Urinary bladder (tissue), 3 donors: ENCODE measurements at regions not wholly inside any gene's neighbourhood (a gene's known extent, or its start where the extent isn't known, plus 50 kb on each side); places are given as distances from the start of the nearest gene placed in this dataset.

ENCODE experiments used
- DNase-seq: peaks from one replicate; pipeline ENCODE4 v3.0.0-alpha.2; 2015; ENCODE audit errors: extremely low spot score
- H3K27ac ChIP-seq: one replicate; pipeline ENCODE4 v1.5.1; 2013; ENCODE audit warnings: low read depth, mild to moderate bottlenecking, moderate library complexity
- H3K36me3 ChIP-seq: one replicate; pipeline ENCODE4 v1.6.1; 2013; ENCODE audit warnings: mild to moderate bottlenecking, moderate library complexity; ENCODE audit not compliant: insufficient read depth
- H3K4me1 ChIP-seq: one replicate; pipeline ENCODE4 v1.6.1; 2013; ENCODE audit warnings: mild to moderate bottlenecking, moderate library complexity; ENCODE audit not compliant: insufficient read depth
- H3K4me3 ChIP-seq: one replicate; pipeline ENCODE4 v1.5.1; 2013; ENCODE audit warnings: low read depth, low read length
- WGBS: extraction: QIAGEN DNeasy Blood & Tissue Kit; methylation state at CpG from one replicate; pipeline ENCODE4 v1.1.7; 2013; 5-methylcytosine and 5-hydroxymethylcytosine counted together
- donor health status: healthy with polysubstance abuse.
- donor health status: healthy.

GRCh38 chr14:97771340-97772045 lies 974.3 kb downstream of the VRK1 start:
- DNase-seq = no peak
- H3K4me3 ChIP-seq = no peak overlapping the region
- no peaks in the 10 kb centered on the region for H3K4me1 ChIP-seq
- 70% methylated on average over 8 of the region's 8 CpGs for WGBS
- H3K27ac ChIP-seq = no peak overlapping the region
- no peaks in the 10 kb centered on the region for H3K36me3 ChIP-seq

DNA sequence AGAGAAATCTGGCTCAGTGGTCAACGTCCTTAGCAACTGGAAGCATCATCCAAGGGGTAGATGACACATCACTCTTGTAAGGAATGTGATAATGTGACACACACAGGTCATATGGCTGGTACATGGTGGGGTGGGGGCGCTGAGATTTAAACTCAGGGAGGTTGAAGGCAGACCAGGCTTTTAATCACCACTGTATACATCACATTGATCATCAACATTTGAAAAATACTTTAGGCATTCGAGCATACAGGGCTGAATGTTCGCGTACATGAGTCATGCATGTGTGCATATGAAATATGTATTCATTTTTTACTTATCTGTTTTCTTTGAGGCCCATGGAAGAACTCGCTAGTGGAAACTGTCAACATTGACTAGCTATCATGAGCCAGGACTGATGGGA lies 976.4 kb downstream of the VRK1 start:
- no peak overlapping the region for H3K27ac ChIP-seq
- 79% methylated on average over 6 of the region's 6 CpGs for WGBS

GRCh38 chr14:97776890-97777558 lies 979.8 kb downstream of the VRK1 start:
- 43% methylated on average over 5 of the region's 5 CpGs for WGBS
- Histone ChIP-seq H3K4me3 (no peak overlapping the region), H3K27ac (no peak overlapping the region), H3K36me3 (no peaks in the 10 kb centered on the region), H3K4me1 (no peaks in the 10 kb centered on the region)
- no peak for DNase-seq

More for the DNA sequence above, 976.4 kb downstream of the VRK1 start:
- no peaks in the 10 kb centered on the region for H3K36me3 ChIP-seq
- H3K4me1 ChIP-seq = no peaks in the 10 kb centered on the region
- no peak overlapping the region for H3K4me3 ChIP-seq
- DNase-seq = no peak

- Histone ChIP-seq H3K27ac (no peak overlapping the region), H3K36me3 (no peaks in the 10 kb centered on the region), H3K4me3 (no peak overlapping the region), H3K4me1 (no peaks in the 10 kb centered on the region)
- 78% methylated on average over 9 of the region's 9 CpGs for WGBS
- DNase-seq = no peak
These were observed 980.6 kb downstream of the VRK1 start for GRCh38 chr14:97777622-97778355.

DNA sequence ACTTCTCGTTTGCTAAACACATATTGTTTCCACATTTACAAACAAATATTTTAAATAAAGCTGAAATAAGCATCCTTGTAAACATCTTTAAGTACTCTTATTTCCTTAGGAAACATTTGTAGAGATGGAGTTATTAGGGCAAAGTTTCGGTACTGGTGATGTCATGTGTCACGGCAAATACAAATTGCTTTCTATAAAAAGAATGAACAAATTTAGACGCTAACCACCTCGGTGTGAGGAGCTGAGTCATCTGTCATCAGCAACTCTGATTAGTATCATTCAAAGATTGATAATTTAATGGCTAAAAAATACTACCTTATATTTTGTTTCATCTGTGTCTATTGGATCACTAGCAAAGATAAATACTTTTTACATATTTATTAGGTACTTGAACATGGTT lies 982.0 kb downstream of the VRK1 start:
- DNase-seq = no peak
- H3K4me3 ChIP-seq = no peak overlapping the region
- H3K36me3 ChIP-seq = no peaks in the 10 kb centered on the region
- no peak overlapping the region for H3K27ac ChIP-seq
- 78% methylated on average over 5 of the region's 5 CpGs for WGBS
- no peaks in the 10 kb centered on the region for H3K4me1 ChIP-seq

DNA sequence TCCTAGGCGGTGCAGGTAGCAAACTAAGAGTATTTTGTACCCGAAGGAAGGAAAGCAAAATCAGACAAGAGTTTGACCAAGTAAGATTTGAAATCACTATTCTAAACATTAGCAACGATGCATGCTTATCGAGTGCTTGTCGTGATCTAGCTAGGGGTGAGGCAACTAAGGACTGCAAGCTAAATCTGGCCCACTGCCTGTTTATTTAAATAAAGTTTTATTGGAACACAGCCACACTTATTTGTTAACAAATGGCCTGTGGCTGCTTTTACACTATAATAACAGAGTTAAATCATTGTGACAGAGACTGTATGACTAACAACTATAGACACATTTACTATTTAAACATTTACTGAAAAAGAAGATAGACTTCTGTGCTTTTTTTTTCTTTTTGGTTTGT lies 983.6 kb downstream of the VRK1 start:
- Histone ChIP-seq H3K27ac (no peak overlapping the region), H3K36me3 (no peaks in the 10 kb centered on the region), H3K4me3 (no peak overlapping the region), H3K4me1 (no peaks in the 10 kb centered on the region)
- WGBS = 85% methylated on average over 5 of the region's 5 CpGs
- DNase-seq = no peak

DNA sequence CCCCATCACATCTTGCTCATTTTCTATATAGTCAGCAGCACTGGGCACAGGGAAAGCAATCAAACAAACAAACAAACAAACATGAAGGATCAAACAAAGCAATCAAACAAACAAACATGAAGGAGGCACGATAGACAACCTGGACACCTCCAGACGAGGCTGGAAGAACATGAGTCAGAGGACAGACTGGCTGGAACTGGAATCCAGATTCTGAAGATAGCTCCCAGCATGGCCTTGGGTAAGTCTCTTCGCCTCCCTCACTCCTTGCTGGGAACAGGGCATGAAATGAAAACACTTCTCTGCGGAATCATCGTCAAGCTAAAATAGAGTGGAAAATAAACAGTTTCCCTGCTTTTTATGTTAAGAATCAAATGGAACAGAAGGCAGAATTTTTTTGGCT lies 984.8 kb downstream of the VRK1 start:
- Histone ChIP-seq H3K4me1 (no peaks in the 10 kb centered on the region), H3K4me3 (no peak overlapping the region), H3K27ac (no peak overlapping the region), H3K36me3 (no peaks in the 10 kb centered on the region)
- DNase-seq = no peak
- 84% methylated on average over 5 of the region's 5 CpGs for WGBS

DNA sequence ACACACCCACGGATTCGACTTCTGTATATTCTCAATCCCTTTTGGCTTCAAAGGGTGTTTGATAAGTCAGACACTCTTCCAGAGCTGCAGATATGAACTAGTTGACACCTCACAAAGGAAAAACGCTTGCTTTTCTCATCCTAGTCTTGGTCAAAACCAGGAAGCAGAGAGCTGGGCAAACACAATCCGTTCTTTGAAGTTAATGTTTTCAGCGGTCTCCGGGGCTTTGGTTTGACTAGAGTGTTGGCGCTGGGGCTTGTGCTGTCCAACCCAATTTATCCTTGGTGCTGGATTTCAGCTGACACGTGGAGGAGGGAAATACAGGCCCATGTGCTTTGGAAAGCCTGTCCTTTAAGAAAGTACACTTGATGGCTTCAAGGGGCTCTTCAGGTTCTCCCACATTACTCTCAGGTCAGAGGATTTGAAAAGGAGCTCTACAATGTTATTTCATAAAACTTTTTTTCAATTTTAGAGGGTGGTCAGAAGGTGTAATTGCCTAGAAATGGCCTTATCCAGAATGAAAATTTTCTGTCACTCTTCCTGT lies 985.8 kb downstream of the VRK1 start:
- H3K4me1 ChIP-seq = no peaks in the 10 kb centered on the region

GRCh38 chr14:97785495-97785894 lies 988.3 kb downstream of the VRK1 start:
- Histone ChIP-seq H3K36me3 (no peaks in the 10 kb centered on the region), H3K4me3 (no peak overlapping the region), H3K27ac (no peak overlapping the region), H3K4me1 (no peaks in the 10 kb centered on the region)
- 90% methylated on average over 1 of the region's 1 CpG for WGBS
- DNase-seq = no peak

More for the DNA sequence above, 985.8 kb downstream of the VRK1 start:
- no peak for DNase-seq
- H3K36me3 ChIP-seq = no peaks in the 10 kb centered on the region
- 73% methylated on average over 8 of the region's 8 CpGs for WGBS
- H3K4me3 ChIP-seq = no peak overlapping the region
- H3K27ac ChIP-seq = no peak overlapping the region

DNA sequence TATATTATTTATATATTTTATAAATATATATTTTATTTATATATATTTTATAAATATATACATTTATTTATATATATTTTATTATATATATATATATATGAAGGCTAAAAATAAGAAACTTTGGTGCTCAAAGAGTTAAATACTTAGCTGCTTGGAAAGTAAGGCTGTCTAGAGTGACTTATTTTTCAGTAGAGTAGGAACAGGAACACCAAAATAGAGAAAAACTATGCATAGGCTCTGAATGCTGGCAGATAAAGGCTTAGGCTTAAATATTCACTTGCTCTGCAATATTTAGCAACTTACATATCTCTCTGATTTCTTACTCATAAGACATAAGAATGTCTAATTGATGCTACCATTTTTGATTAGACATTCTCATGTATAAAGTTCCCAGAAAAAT lies 991.2 kb downstream of the VRK1 start:
- no peak overlapping the region for H3K4me3 ChIP-seq
- DNase-seq = no peak
- H3K4me1 ChIP-seq = no peaks in the 10 kb centered on the region
- no peaks in the 10 kb centered on the region for H3K36me3 ChIP-seq
- H3K27ac ChIP-seq = no peak overlapping the region

- Histone ChIP-seq H3K4me1 (no peaks in the 10 kb centered on the region), H3K27ac (no peak overlapping the region), H3K4me3 (no peak overlapping the region), H3K36me3 (no peaks in the 10 kb centered on the region)
- 90% methylated on average over 7 of the region's 7 CpGs for WGBS
- DNase-seq = no peak
These were observed 991.8 kb downstream of the VRK1 start for GRCh38 chr14:97788846-97789526.

DNA sequence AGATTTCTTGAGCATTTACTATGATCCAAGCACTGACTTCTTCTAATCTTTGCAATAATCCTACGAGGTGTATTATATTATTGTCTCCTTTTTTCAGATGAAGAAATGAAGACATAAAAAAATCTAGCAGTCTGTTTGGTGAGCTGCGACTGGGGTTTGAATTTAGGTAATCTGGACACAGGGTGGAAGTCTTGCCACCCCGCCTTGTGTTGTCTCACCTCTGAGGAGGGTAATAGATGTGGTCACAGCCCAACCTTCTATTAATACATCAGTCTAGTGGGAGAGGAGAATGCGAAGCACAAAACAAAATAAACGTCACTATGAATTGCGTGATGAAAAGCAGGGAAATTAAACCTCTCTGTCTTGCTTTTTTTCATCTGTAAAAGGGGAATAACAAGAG lies 993.9 kb downstream of the VRK1 start:
- Histone ChIP-seq H3K4me1 (no peaks in the 10 kb centered on the region), H3K27ac (no peak overlapping the region), H3K36me3 (no peaks in the 10 kb centered on the region), H3K4me3 (no peak overlapping the region)
- DNase-seq = no peak
- 74% methylated on average over 6 of the region's 6 CpGs for WGBS

DNA sequence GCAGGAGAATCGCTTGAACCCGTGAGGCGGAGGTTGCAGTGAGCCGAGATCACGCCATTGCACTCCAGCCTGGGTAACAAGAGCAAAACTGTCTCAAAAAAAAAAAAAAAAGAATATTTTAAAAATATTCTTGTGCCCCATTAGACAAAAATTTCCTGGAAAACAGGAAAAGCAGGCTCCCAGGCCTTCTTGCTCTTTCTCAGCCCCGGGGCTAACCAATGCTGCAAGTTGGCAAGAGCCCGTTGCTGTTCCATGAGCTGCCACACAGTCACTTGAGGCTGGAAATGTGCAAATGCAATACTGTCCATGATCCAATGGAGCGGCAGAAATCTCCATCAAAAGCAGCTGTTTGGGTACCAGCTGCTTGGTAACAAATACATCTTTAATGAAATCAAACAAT lies 994.7 kb downstream of the VRK1 start:
- Histone ChIP-seq H3K27ac (no peak overlapping the region), H3K36me3 (no peaks in the 10 kb centered on the region), H3K4me1 (no peaks in the 10 kb centered on the region), H3K4me3 (no peak overlapping the region)
- 87% methylated on average over 8 of the region's 8 CpGs for WGBS
- DNase-seq = no peak
